KOPT-K1 (cell line): ENCODE measurements at regions not wholly inside any gene's neighbourhood (a gene's known extent, or its start where the extent isn't known, plus 50 kb on each side); places are given as distances from the start of the nearest gene placed in this dataset.
"Not testable (repeated sequence)": the region's sequence is repeated elsewhere in the genome, so short reads cannot be mapped to it uniquely, and the experiment has no call there.

Experiments
- H3K27ac ChIP-seq: fragments of 200-600 bp; sonication (generic); 2 replicates; pipeline ENCODE4 v1.5.1; 2016; ENCODE audit warnings: antibody characterized with exemption, mild to moderate bottlenecking, low read depth, low read length; ENCODE audit not compliant: poor library complexity, severe bottlenecking
- H3K36me3 ChIP-seq: fragments of 200-600 bp; sonication (generic); 2 replicates; pipeline ENCODE4 v1.5.1; 2017; ENCODE audit warnings: antibody characterized with exemption, mild to moderate bottlenecking, low read length, moderate library complexity; ENCODE audit not compliant: insufficient read depth
- H3K9me3 ChIP-seq: fragments of 200-600 bp; sonication (generic); 2 replicates; pipeline ENCODE4 v1.5.1; 2017; ENCODE audit warnings: antibody characterized with exemption, low read length, mild to moderate bottlenecking; ENCODE audit not compliant: insufficient read depth, poor library complexity, severe bottlenecking

DNA sequence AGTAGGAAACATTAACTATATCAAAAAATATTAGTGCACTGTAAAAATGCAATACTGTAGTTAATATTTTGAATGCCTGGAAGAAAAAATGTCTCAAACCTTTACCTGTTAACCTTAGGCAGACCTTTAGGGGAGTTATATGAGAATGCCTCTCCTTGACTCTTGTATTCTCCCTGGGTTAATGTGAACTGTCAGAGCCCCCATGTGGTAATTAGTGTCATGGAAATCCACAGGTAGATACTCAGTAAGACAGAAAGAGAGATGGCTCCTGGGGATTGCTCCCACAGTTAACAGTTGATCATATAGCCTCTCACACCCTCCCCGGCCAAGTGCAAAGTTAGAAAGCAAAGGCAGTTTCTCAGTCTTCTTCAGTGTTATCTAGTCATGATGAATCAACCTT lies 742.8 kb downstream of the NR2F1-AS1 start:
- Histone ChIP-seq H3K36me3 (no peaks in the 10 kb centered on the region), H3K9me3 (no peaks in the 10 kb centered on the region), H3K27ac (no peak overlapping the region)

DNA sequence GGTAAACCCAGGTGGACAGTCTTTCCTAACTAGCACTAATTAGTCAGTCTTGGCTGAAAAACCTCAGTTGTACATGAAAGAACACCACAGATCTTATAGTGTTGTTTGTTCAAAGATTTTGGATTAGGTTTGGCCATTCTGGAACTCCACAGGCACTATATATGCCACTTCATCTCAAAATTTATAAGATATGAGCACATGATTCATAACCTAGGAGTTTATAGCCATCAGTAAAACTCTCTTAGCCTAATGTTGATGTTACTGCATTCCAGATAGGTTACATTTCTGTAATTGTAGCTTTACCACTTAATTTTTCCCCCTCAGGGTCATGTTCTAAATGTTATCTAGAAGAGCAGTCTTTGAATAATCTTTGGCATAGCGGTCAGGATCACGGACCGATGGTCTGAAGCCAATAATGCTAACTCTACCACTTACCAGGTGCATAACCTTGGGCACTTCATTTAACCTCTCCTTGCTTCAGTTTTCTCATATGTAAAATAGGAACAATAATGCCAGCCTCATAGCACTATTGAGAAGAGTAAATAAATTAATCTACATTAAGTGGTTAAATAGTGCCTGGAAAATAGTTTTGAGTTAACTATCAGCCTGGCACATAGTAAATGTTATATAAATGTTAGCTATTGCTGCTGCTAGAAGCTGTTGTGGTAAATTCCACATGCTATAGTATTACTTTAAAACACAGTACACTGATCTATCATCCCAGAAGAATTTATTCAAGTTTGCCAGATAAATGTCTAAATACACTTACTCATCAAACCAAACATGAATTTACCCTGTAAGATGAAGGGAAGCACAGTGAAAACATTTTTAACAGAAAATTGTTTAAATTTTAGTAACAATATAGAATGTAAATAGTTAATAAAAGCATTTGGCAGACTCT lies 743.9 kb downstream of the NR2F1-AS1 start:
- H3K9me3 ChIP-seq = no peaks in the 10 kb centered on the region
- H3K27ac ChIP-seq = no peak overlapping the region
- H3K36me3 ChIP-seq = no peaks in the 10 kb centered on the region

DNA sequence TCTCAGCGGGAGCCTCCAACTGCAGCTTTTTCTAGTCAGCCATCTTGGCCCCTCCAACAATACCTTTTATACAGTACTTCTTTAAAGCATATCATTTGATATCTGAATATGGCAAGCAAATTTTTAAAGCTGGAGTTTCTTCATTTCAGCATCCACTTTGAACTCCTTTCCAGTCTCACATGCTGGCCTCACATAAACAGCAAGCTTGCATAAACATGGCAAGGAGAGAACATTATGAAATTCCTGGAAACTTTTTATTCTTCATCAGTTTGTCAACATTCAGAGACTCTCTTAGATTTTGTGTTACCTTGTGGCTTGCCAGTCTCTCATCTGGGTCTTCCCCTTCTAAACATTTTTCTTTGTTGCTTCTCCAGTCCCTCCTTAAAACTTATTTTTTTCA lies 745.3 kb downstream of the NR2F1-AS1 start:
- no peak overlapping the region for H3K27ac ChIP-seq

DNA sequence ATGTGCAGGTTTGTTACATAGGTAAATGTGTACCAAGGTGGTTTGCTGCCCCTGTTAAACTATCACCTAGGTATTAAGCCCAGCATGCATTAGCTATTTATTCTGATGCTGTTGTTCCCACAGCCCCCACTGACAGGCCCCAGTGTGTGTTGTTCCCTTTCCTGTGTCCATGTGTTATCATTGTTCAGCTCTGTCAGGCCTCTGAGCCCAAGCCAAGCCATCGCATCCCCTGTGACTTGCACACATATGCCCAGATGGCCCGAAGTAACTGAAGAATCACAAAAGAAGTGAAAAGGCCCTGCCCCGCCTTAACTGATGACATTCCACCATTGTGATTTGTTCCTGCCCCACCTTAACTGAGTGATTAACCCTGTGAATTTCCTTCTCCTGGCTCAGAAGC lies 757.5 kb downstream of the NR2F1-AS1 start:
- H3K27ac ChIP-seq, H3K9me3 ChIP-seq, H3K36me3 ChIP-seq: not testable (repeated sequence)

More for the DNA sequence above, 745.3 kb downstream of the NR2F1-AS1 start:
- Histone ChIP-seq H3K36me3 (no peaks in the 10 kb centered on the region), H3K9me3 (no peaks in the 10 kb centered on the region)

DNA sequence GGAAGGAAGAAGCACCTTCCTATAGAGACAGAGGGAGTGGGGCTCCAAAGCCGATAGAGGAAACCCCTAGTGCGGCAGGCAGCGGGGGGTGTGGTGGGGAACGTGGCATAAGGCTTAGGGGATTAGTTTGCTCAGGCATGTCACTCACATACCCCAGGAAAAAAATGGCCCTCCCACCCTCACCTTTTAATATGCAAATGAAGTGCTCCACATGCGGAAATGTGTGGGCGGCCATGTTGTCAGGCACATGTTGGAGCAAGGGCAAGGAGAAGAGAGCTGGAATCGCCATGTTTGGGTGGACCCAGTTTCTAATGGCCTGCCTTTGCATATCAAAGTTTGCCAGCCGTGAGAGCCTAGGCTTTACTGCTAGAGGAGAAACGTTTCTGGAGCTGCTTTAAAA lies 758.8 kb downstream of the NR2F1-AS1 start:
- no peak overlapping the region for H3K27ac ChIP-seq
- no peaks in the 10 kb centered on the region for H3K9me3 ChIP-seq
- H3K36me3 ChIP-seq = no peaks in the 10 kb centered on the region

DNA sequence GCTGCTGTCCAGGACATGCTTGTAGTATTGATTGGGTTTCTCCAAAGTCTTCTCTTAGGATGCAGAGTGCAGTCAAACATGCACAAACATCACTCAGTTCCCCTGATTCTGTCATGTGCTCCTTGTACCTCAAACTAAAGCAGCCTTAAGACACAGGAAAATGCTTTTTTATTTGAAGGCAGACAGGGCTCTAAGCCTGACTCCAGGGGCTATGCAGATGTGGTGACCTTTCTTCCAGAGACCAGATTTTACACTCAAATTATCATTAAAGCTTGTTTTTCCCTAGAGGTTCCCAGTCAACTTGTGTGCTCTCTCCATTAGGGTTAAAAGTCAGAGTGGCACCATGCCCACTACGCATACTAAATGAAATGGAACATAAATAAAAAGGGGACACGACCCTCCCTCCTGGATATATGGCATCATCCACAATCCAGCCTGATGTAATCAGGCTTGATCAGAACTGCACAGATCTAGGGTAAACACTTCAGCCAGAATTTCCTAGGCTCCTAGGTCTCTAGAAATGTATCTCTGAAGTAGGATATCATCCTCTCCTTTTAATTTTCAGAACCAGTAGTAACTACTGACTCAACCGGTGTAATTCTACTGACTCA lies 771.1 kb downstream of the NR2F1-AS1 start:
- no peaks in the 10 kb centered on the region for H3K9me3 ChIP-seq
- no peak overlapping the region for H3K27ac ChIP-seq
- no peaks in the 10 kb centered on the region for H3K36me3 ChIP-seq

DNA sequence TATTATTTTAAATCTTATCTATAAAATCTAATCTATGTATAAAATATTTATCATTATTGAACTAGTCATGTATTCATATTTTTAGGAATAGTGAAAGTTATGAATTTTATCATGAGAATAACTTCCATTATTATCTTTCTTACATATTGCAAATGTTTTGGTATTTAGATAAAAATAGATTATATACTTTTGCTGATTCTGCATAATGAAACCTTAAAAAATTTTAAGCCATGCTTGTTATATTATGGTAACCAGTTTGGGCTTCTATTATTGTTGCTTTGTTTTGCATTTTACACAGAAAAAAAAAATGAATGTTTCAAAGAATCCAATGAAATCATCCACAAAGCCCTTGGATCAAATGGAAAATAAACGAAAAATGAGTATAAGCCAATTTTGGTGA lies 772.5 kb downstream of the NR2F1-AS1 start:
- Histone ChIP-seq H3K27ac (no peak overlapping the region), H3K9me3 (no peaks in the 10 kb centered on the region), H3K36me3 (no peaks in the 10 kb centered on the region)

DNA sequence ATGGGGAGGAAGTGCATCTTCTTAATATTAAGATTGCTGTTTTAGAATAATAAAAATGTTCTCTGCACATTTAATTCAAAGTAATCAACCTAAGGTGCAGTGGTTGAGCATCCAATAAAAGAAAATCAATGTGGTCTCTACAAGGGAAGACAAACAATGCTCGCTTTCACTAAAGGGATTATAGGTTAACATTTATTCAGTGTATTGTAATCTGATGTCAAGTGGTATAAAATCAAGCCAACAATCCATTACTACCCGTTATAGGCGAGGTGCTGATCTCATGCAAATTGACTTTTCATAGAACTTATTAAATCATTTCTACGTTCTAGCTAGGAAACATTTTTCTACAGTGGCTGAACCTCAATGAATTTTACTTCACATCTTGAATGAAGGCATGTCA lies 773.9 kb downstream of the NR2F1-AS1 start:
- no peak overlapping the region for H3K27ac ChIP-seq
- H3K9me3 ChIP-seq = no peaks in the 10 kb centered on the region
- H3K36me3 ChIP-seq = no peaks in the 10 kb centered on the region

DNA sequence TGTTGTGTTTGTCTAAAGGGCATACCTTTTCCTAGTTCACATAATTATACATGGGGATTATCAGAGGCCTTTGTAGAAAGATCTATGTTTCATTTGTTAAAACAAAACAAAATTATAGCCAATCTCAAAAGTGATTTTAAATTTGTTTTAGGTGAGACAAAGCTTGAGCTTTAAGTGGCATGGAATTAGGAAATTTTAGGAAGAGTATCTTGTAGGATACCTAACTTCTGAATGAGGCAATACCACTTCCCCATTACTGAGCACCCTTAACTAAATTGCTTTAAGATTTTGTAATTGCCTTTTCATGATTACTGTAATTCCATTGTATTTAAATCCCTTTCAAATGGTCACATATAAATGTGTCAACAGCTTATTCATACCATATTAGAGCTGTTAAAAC lies 775.6 kb downstream of the NR2F1-AS1 start:
- no peak overlapping the region for H3K27ac ChIP-seq
- no peaks in the 10 kb centered on the region for H3K36me3 ChIP-seq
- no peaks in the 10 kb centered on the region for H3K9me3 ChIP-seq

DNA sequence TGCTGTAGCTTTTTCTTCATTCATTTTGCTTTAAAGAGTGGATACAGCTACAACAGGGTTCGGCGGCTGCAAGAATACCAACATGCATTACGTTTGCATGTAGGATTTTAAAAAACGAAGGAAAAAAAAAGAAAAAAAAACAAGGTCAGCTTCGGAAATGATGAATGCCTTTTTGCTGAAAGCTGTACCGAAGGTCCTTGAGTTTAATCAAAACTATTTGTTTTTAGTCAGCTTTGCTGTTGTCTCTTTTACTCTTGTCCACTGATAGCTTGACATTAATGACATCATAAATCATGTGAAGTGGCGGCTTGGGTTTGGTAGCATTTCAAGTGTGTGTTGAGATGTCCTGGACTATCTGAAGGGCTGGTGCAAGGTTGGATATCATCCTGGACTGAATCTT lies 779.1 kb downstream of the NR2F1-AS1 start:
- Histone ChIP-seq H3K27ac (no peak overlapping the region), H3K9me3 (no peaks in the 10 kb centered on the region), H3K36me3 (no peaks in the 10 kb centered on the region)

DNA sequence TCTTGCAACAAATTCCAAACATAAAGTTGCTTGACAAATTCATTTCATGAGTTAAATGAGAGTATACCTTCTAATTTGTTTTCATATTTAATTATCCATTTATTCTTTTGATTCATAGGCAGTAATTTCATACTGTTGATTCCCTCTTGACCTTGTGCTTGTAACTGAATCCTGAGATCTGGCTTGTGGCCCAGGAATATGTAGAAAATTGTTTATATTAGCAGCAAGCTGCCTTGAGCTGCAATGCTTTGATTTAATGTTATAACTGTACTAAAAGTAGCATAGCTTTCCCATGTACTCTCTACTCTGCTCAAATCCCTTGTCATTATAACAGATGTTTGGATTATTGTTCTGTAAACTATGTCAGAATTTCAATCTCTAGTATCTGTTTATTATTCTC lies 780.7 kb downstream of the NR2F1-AS1 start:
- Histone ChIP-seq H3K27ac (no peak overlapping the region), H3K9me3 (no peaks in the 10 kb centered on the region), H3K36me3 (no peaks in the 10 kb centered on the region)

DNA sequence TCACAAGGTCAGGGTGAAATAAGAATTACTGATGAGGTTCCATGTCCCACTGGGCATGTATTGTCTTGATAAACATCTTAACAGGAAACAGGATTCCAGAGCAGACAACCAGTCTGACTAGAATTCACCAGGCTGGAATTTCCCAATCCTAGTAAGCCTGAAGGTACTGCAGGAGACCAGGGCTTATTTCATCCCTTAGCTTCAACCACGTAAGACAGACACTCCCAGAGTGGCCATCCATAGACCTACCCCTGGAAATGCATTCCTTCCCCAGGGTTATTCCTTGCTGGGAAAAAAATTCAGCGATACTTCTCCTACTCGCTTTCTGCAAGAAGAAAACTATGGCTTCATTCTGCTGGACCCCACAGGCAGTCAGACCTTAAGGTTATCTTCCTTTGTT lies 785.4 kb downstream of the NR2F1-AS1 start:
- Histone ChIP-seq H3K9me3 (no peaks in the 10 kb centered on the region), H3K27ac (no peak overlapping the region), H3K36me3 (no peaks in the 10 kb centered on the region)

DNA sequence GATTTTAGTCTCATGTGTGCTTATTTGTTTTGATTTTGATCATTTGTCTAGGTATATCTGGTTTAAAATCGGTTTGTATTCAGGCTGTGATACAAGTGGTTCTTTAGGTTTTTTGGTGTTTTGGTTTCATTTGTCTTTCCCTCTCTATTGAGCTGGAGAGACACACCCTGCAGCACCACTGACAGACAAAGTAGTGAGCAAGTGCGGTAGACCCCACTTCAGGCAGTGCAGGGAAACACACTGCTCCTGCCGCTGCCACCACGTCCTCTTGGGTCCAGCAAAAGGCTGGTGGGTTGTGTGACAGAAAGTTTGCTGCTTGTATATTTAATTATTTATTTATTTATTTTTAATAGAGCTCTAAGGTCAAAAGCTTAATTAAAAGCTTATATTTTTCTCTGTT lies 801.0 kb downstream of the NR2F1-AS1 start:
- Histone ChIP-seq H3K9me3 (no peaks in the 10 kb centered on the region), H3K36me3 (no peaks in the 10 kb centered on the region), H3K27ac (no peak overlapping the region)

DNA sequence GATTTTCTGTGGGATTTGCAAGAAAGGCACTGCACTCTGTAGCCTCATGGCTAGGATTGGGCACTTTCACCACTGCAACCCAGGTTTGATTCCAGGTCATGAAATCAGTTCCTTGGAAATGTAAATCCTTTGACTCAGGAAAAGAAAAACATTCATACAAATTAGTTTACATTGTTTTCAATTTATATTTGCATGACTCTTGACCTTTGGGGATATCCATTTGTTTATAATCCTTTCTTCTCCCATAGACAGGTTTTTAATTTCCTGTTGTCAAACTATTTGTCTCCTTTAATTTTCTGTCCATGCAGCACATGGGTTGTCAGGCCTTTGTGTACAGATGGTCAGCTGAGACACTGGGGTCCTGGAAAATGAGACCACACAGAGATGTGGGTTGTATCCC lies 801.5 kb downstream of the NR2F1-AS1 start:
- Histone ChIP-seq H3K27ac (no peak overlapping the region), H3K36me3 (no peaks in the 10 kb centered on the region), H3K9me3 (no peaks in the 10 kb centered on the region)

DNA sequence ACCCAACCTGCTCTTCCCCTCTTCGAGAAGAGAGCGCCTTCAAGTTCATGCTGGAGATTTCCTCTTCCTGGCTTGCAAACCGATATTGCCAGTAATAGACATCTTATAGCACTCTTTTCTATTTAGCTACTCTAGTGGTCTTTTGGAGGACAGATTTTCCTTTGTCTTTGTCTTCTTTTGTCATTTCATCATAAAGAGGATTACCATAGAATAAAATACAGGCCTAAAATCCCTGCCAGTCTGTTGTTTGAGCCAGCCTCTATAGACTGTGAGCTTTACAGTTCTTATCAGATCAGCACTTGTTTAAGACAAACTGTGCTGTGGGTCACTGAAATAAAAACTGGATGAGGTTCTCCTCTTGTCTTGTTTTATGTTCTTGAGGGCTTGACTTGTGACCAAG lies 802.8 kb downstream of the NR2F1-AS1 start:
- no peak overlapping the region for H3K27ac ChIP-seq

DNA sequence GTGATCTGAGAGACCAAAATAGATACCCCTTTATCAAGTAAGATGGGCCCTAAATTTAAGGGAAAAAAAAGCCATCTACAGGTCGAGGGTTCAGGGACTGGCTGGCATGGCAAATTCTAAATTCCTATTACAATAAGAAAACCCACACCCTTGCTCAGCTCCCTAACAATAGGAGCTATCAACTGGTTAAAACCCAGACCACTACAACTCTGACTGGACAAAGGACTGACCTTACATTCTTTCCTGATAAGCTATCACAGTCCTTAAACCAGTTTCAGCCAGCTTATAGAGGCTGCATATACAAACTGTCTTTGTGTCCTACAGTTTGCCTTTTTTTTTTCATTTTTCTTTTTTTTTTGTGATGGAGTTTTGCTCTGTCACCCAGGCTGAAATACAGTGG lies 803.6 kb downstream of the NR2F1-AS1 start:
- Histone ChIP-seq H3K27ac (no peak overlapping the region), H3K9me3 (no peaks in the 10 kb centered on the region), H3K36me3 (no peaks in the 10 kb centered on the region)

More for the DNA sequence above, 802.8 kb downstream of the NR2F1-AS1 start:
- no peaks in the 10 kb centered on the region for H3K9me3 ChIP-seq
- H3K36me3 ChIP-seq = no peaks in the 10 kb centered on the region
